EL (cell line): ENCODE measurements at regions not wholly inside any gene's neighbourhood (a gene's known extent, or its start where the extent isn't known, plus 50 kb on each side); places are given as distances from the start of the nearest gene placed in this dataset.
A peak's percentile ranks its signal among the peaks of the same experiment; 100 is the strongest.

Experiments used
- DNase-seq: peaks from one replicate; pipeline ENCODE4 v3.0.0-alpha.2; 2016

- no peak for DNase-seq
These were observed 191.4 kb upstream of the LEF1 start for GRCh38 chr4:108359986-108360681.

GRCh38 chr4:108359130-108359985 lies 190.6 kb upstream of the LEF1 start:
- DNase-seq = no peak

- no peak for DNase-seq
These were observed 187.3 kb upstream of the LEF1 start for GRCh38 chr4:108355902-108356535.

- no peak for DNase-seq
These were observed 186.6 kb upstream of the LEF1 start for GRCh38 chr4:108355186-108355901.

- no peak for DNase-seq
These were observed 184.1 kb upstream of the LEF1 start for GRCh38 chr4:108352664-108353308.

GRCh38 chr4:108351791-108352190 lies 183.1 kb upstream of the LEF1 start:
- DNase-seq = no peak

- DNase-seq = no peak
These were observed 181.6 kb upstream of the LEF1 start for GRCh38 chr4:108350332-108350731.

- no peak for DNase-seq
These were observed 178.1 kb upstream of the LEF1 start for GRCh38 chr4:108346818-108347210.

- DNase-seq = peak; percentile 44
These were observed 177.4 kb upstream of the LEF1 start for GRCh38 chr4:108345862-108346817.

GRCh38 chr4:108342325-108342970 lies 173.7 kb upstream of the LEF1 start:
- no peak for DNase-seq

- DNase-seq = peak; percentile 37
These were observed 169.2 kb upstream of the LEF1 start for GRCh38 chr4:108337923-108338322.

- peak; percentile 23 for DNase-seq
These were observed 167.3 kb upstream of the LEF1 start for GRCh38 chr4:108336076-108336475.

- DNase-seq = no peak
These were observed 166.3 kb upstream of the LEF1 start for GRCh38 chr4:108335081-108335480.

GRCh38 chr4:108334031-108334430 lies 165.3 kb upstream of the LEF1 start:
- no peak for DNase-seq

GRCh38 chr4:108333353-108333942 lies 164.7 kb upstream of the LEF1 start:
- DNase-seq = no peak

- DNase-seq = no peak
These were observed 163.3 kb upstream of the LEF1 start for GRCh38 chr4:108331905-108332632.

- DNase-seq = no peak
These were observed 159.6 kb upstream of the LEF1 start for GRCh38 chr4:108328383-108328732.

- DNase-seq = no peak
These were observed 159.1 kb upstream of the LEF1 start for GRCh38 chr4:108327642-108328382.

- no peak for DNase-seq
These were observed 156.8 kb upstream of the LEF1 start for GRCh38 chr4:108325561-108325960.
